ENCODE measurements at regions not wholly inside any gene's neighbourhood (a gene's known extent, or its start where the extent isn't known, plus 50 kb on each side); places are given as distances from the start of the nearest gene placed in this dataset.

DNA sequence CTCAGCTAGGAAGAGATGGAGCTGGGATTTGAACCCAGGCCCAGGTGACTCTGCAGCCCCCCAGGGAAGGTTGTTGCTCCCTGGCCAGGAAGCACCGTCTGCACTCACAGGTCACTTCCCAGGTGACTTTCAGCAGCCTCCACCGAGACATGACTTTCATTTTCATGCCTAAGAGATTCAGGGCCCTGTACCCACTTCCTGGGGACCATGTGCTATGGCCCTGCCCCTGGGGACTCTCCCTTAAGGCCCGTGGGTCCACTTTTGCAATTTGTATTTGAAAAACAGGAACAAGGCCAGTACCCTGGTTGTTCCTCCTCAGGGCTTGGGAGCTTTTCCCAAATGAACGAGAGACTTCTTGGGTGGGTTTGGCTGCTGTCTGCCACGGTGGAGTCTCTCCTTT, 191.0 kb downstream of the IRF8 start:
- DNase-seq (ENCODE audit: low read depth in 2 of 2) = no peak

DNA sequence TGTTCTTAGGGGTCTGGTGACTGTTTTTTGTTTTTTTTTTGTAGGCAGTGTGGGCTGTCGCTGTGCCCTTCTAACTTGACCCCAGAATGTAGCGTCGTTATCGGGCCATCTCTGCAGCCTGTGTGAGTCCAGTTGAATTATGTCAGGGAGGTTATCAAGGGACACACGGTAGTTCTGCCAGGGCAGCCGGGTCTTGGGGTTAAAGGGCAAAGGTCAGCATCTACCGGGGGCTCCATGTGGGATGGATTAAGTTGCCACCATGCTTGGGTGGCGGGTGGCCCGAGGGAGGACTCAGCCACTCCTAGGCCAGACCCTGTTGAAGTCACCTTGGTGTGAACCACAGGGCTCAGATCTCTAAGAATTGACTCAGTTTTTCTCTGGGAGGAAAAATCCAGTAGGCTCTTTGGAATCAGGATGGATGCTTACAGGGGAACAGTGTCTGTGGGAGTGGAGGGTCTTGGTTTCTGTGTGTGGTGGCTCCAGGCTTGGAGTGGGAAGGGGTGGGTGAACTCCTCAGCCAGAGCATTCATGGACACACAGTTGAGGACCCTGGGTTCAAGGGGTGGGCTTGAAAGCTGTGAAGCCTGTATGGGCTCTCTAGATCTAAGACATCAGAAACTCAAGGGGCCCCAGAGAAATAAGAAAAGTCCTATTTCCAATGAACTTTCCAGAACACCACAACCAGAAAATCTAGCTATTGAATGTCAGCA, 191.7 kb downstream of the IRF8 start:
- DNase-seq (ENCODE audit: low read depth in 2 of 2) = no peak

DNA sequence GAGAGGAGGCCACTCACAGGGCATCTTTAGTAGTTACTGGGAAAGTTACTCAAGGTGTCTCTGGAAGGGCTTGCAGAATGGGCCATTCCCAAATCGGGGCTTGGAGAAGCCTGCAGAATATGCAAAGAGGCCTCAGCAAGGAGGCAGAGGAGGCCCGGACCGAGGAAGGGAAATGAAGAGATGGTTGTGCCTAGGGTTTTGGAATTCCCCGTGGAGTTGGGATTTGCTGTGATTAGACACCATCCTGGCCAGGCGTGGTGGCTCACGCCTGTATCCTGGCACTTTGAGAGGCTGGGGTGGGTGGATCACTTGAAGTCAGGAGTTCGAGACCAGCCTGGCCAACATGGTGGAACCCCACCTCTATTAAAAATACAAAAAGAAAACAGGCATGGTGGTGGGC, 193.0 kb downstream of the IRF8 start:
- DNase-seq (ENCODE audit: low read depth in 2 of 2) = no peak

DNA sequence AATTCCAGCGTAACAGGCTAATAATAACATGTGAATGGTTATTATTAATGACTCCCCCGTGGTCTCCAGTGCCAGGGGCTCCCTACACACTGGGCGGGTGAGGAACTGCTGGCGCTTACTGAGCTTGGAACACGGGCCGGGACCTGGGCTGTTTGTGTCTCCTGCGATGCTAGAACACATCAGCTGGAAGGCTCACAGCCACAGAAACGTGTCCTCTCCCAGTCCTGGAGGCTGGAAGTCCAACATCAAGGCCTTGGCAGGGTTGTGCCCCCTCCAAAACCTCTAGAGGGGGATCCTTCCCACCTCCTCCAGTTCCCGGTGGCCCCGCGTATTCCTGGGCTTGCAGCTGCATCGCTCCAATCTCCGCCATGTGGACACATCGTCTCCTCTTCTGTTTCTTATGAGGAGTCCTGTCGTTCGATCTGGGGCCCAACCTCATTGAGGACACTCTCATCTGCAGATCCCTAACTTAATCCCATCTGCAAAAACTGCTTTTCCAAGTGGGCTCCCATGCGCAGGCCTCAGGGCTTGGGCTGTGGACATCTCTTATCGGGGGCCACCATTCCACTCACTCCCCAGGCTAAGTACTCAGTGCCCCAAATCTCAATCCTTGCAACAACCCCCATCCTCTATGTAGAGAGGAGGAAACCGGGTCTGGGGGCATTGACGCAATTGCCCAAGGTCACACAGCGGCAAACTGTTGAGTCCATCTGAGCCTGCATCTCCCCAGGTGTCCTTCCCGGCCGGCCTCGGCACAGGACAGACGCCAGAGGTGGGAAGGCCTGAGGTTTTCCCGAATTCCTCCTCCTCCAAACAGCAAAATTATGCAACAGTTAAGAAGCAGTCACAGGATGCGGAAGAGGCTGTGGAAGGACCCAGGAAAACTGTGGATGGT, 193.9 kb downstream of the IRF8 start:
- no peak for DNase-seq (ENCODE audit: low read depth in 2 of 2)

DNA sequence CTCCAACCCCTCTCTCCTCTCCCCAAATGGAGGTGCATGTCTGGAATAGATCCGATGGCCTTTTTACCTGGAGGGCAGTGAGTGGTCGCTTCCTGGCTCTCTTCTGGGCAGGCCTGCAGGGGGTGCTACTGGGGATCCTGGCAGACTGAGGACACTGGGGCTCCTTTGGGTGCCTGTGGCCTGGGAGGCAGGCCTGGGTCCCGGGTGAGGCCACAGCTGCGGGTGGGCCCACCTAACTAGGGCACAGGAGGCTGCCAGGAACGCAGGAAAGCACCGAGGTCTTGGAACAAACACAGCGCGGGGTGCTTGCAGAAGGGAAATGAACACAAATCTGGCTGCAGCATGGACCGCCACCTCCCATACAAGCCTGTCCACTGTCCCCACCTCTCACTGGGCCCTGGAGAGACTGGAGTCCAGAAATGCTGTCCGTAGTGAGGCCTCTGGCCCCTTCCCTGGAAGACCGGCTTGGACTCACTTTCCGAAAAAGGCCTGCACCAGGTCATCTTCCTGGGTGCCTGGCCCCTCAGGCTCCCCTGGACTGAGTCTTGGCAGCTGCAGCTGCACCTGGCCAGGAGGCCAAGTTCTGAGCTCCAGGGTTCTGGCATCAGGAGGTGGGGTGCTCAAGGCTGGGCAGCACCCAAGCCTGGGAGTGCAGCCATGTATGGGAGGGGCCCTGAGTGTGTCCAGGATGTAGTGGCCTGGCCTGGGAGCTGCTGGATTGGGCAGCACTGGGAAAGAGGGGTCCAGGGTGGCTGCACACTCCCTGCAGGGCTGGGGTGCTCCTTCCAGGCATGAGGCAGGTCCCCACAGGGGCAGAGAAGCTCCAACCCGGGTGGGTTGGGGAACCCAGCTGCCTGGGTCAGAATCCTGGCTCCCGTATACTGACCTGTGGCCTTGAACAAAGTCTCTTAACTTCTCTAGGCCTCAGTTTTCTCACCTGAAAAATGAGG, 195.1 kb downstream of the IRF8 start:
- DNase-seq (ENCODE audit: low read depth in 2 of 2) = no peak

DNA sequence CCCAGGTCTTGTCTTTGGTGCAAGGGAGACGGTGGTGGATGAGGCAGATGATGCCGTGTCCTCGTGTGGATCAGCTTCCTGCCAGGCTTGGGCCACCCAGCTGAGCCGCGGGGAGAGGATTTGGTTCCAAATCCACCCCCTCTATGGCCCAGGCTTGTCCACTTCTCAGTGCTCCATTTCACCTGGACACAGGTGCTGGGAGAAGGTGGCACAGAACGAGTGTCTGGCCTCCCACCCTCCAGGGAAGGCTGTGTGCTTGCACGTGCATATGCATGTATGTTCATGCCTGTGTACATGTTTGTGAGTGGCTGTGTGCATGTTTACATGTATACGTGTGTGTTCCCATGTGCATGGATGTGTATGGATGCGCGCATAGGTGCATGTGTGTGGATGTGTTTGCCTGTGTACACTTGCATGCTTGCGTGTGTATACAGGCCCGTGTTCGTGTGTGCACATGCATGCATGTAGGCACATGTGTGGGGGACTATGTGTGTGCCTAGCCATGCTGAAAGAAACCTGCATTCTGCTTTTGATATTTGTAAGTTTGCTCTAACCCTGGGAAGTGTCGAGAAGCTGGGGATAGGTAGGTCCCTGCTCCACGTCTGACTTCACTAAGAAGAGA, 196.3 kb downstream of the IRF8 start:
- no peak for DNase-seq (ENCODE audit: low read depth in 2 of 2)

DNA sequence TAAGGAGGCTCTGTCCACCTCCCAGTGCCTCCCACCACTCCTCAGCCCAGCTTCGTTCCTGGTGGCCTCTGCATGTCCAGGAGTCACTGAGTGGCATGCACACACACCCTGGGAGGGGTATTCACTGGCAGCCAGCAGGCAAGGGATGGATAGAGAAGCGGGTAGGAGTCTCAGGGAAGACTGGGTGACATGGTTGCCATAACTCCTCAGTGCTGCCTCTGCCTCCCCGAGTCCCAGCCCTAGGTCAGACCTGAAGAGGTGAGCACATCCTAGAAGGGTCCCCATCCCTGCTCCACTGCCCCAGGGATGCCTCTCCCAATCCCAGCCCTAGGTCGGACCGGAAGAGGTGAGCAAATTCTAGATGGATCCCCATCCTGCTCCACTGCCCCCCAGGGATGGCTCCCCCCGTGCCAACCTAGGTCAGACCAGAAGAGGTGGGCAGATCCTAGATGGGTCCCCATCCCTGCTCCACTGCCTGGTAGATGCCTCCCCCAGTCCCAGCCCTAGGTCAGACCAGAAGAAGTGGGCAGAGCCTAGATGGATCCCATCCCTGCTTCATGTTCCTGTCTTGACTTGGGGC, 197.0 kb downstream of the IRF8 start:
- DNase-seq (ENCODE audit: low read depth in 2 of 2) = no peak

DNA sequence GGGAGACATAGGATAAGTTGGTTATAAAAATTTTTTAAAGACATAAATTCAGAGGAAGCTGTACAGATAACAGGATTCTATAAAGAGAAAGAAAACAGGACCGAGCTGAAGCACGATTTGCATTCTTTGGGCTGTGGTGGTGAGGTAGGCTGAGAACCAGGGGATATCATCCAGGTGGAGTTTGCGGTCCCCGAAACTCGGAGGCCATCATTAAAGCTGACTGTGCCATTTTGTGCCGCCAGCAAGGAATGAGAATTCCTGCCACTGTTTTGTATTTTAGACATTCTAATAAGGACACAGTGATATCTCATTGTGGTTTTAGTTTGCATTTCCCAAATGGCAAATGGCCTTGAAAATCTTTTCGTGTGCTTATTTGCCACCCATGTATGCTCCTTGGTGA, 197.9 kb downstream of the IRF8 start:
- DNase-seq (ENCODE audit: low read depth in 2 of 2) = no peak

DNA sequence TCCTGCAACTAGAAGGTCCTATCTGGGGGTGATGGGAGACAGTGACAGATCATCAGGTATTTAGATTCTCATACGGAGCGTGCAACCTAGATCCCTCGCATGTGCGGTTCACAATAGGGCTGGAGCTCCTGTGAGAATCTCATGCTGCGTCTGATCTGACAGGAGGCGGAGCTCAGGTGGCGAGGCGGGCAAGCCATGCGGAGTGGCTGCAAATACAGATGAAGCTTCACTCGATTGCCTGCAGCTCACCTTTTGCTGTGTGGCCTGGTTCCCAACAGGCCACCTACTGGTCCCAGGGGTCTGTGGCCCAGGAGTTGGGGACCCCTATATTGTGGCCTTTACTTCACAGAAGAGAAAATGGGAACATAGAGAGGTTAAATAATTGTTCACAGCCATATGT, 200.4 kb downstream of the IRF8 start:
- no peak for DNase-seq (ENCODE audit: low read depth in 2 of 2)

DNA sequence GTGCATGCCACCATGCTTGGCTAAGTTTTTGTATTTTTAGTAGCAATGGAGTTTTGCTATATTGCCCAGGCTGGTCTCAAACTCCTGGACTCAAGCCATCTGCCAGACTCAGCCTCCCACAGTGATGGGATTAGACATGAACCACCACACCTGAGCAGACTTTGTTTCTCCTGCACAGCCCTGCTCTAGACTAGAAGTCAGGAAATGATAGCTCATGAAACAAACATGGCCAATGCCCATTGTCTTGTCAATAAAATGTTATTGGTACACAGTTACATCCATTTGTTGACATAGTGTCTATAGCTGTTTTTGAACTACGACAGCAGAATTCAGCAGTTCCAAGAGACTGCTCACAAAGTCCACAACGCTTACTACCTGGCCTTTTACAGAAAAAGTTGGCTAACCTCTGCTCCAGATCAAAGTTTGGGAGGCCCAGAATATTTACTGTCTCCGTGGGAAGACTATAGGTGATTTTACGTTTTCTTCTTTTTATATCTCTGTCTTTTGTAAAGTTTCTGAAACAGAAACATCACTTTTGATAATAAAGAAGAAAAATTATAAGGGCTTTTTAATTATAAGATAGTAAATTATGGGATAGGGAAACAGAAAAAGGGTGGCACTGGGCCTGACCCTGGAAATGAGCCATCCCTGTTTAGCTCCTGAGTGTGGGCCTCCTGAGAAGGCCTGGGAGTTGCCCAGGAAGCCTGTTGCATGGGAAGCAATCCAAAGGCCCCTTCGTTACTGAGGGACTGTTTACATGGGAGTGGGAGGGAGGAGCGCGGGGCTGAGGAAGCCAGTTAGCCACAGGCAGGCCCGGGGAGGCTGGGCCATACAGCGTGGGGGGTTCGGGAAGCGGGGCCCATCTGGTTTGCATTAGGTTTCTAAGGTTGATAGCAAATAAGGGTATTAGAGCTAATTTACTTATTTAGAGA, 201.5 kb downstream of the IRF8 start:
- no peak for DNase-seq (ENCODE audit: low read depth in 2 of 2)

DNA sequence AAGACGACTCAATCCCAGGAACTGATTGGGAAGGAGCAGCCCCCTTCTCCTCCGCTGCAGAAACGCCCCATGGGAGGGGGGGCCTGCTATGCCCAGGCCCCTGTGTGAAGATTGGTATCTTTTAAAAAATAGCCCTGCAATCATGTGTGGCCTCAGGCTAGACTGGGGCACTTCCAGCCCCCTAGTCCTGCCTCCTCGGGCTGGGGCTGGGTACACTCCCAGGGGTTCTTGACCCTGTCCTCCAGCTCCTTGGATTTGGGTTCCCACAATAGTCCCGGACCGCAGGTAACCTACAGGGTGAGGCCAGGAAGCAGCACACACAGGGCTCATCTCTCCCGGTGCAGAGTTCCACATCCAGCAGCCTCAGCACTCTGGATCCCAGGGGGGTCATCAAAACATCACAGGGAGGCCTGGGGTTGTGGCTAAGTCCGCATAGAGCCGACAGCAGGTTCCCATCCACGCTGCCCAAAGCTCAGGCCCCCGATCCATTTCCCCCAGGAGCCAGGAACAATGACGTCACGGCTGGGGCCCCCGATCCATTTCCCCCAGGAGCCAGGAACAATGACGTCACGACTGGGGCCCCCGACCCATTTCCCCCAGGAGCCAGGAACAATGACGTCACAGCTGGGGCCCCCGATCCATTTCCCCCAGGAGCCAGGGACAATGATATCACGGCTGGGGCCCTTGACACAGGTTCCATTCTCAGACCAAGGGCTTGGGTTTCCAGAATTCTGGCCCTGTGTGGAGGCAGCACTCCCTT, 202.4 kb downstream of the IRF8 start:
- no peak for DNase-seq (ENCODE audit: low read depth in 2 of 2)

DNA sequence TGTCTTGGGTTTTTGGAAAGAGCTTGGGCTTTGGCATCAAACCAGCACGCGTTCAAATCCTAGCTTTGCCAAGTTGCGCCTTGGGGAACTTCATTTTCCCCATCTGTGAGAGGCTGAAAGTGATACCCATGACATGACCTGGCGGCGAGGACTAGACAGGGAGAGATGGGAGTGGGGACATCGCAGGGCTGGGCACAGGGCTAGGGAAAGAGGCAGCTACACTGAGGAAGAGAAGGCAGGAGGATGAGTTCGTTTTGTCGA, 202.9 kb downstream of the IRF8 start:
- DNase-seq (ENCODE audit: low read depth in 2 of 2) = no peak

DNA sequence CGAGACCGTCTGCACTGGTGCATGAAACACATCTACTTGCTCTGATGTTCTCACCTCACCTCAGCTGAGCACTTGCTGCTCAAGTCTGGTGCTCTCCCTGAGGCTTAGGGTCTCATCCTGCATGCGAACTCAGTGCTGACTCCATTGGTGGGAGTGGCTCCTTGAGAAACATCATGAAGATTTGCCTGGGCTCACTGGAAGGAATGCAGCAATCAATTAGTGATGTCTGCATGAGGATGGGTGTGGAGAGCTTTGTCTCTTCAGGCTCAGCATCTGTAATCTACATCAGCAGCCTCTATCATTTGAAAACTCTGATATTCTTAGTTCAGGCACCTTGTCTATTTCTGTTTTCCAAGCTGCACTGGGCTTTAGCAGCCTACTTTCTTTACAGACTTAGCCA, 204.4 kb downstream of the IRF8 start:
- no peak for DNase-seq (ENCODE audit: low read depth in 2 of 2)

DNA sequence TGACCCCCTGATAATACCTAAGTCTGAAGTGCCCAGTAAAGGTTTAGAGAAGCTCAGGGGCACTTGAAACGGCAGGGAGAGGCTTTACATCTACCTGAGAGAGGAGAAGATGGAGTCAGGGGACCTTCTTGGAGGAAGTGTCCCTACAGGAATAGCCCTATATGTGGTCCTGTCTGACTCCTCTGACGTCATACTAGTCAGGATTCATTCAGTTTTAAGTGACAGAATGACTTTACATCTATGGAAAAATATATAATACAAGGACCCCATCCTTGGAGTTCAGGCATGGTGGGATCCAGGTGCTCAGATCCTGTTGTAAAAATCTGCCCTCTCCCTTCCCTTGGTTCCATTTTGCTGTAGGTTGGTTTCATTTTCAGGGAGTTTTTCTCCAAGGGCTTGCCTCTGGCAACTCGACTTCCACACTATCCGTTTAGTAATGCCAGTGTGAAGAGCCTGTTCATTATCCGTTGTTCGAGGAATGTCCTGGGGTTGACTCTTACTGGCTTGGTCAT, 205.6 kb downstream of the IRF8 start:
- no peak for DNase-seq (ENCODE audit: low read depth in 2 of 2)

DNA sequence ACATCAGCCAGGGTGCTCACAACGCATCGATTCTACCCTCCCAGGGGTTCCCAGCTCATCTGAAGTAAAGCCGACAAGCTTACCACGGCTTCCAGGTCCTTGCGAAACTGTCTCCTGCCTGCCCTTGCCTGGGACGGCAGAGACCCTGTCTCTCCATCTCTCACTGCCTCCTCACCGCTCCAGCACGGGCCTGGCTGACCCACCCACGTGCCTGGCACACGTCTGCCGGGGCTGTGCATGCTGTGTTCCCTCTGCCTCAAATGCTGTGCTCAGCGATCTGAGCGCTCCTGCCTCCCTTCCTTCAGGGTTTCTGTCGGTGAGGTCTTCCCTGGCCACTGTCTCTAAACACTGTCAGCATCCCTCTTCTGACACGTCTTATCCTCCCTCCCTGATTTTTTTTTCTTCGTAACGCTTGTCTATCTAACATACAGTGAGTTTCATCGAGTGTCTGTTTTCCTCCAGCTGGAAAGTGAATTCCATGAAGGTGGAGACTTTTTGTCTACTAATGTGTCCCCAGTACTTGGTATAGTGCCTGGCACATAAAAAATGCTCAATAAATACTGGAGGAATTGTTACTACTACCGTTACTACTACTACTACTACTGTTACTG, 208.4 kb downstream of the IRF8 start:
- no peak for DNase-seq (ENCODE audit: low read depth in 2 of 2)

DNA sequence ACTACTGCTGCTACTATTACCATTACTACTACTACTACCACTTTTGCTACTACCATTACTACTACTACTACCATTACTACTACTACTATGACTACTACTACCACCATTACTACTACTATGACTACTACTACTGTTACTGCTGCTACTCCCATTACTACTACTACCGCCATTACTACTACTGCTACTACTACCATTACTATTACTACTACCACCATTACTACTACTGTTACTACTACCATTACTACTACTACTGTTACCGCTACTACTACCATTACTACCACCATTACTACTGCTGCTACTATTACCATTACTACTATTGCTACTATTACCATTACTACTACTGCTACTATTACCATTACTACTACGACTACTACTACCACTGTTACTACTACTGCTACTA, 209.1 kb downstream of the IRF8 start:
- no peak for DNase-seq (ENCODE audit: low read depth in 2 of 2)

DNA sequence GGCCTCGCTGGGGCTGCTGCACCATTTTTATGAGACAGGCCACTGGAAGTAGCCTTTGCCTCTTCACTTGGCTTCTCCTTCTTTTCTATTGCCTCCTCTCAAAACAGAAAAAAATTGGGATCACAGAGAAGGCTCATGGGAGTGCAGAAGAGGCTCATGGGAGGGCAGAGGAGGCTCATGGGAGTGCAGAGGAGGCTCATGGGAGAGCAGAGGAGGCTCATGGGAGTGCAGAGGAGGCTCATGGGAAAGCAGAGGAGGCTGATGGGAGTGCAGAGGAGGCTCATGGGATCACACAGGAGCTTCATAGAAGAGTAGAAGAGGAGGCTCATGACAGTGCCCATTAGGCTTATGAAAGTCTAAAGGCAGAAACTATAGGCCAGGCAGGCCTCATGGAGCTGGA, 211.2 kb downstream of the IRF8 start:
- no peak for DNase-seq (ENCODE audit: low read depth in 2 of 2)

DNA sequence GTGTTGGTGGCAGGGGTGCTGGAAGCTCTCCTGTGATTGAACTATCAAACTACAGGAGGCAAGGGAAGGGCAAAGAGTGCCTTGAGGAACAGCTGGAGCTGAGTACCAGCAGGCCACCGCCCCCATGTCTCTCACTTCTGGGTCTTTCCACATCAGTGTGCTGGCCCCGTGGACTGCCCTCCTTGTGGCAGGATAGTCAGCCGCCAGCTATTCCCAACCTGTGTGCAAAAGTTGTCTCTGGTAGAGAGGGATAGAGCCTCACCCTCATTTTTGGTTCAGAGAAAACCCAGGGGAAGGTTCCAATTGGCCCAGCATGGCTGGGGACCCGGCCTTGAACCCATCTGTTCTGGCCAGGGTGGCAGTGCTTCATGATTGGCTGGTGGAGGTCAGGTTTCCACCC, 211.8 kb downstream of the IRF8 start:
- no peak for DNase-seq (ENCODE audit: low read depth in 2 of 2)

DNA sequence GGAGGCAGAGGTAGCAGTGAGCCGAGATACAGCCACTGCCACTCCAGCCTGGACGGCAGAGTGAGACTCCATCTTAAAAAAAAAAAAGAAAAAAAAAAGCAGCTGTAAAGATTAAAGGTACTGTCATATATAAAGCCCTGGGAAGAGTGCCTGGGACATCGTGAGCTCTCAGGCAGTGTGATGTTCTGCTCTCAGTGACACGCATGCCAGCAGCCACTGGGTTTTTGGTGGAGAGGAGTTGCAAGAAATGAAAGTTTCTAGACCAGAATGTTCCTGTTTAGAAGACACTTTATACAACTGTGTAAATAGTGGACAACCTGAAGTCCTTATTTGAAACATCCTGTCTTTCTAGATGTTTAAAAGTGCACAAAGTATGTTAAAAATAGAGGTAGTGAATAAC, 213.2 kb downstream of the IRF8 start:
- DNase-seq (ENCODE audit: low read depth in 2 of 2) = no peak

Measured in stimulated activated CD4-positive, alpha-beta T cell treated with anti-CD3 and anti-CD28 coated beads, Interleukin-15, amount 100 ng/mL, for 48 hours (primary cell).